Fibroblast of skin of scalp (primary cell): ENCODE measurements at regions not wholly inside any gene's neighbourhood (a gene's known extent, or its start where the extent isn't known, plus 50 kb on each side); places are given as distances from the start of the nearest gene placed in this dataset.

ENCODE experiments used
- DNase-seq: peaks from one replicate; pipeline ENCODE4 v3.0.0-alpha.2; 2013

- DNase-seq, result no peak
These were observed 517.8 kb downstream of the AACS start for GRCh38 chr12:125583071-125583470.

DNA sequence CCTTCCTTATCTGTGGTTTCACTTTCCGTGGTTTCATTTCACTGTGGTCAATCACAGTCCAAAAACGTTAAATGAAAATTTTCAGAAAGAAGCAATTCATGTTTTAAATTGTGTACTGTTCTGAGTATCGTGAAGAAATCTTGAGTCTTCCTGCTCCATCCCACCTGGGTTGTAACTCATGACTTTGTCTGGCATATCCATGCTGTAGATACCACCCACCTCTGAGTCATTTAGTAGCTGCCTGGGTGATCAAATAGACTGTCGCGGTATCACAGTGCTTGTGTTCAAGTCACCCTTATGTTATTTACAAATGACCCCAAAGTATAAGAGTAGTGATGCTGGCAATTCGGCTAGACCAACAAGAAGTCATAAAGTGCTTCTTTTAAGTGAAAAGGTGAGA is 521.2 kb downstream of the AACS start:
- no peak for DNase-seq

DNA sequence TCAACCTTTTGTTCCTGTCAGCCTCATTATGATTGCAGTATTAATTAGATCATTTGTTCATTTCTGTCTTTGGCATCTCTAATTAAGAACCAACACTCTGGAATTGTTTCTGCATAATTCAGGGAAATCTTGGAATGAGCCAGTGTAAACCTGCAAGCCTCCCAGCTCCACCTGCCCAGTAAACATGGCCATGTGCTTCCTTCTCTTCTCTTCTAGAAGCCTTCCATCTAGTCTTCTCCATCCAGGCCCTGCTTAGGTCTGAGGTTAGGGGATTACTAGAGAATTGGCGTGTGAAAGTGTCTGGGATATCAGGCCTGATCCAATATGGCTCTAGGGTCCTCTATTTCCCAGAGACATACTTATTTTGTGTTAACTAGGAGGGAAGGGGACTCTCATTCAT is 528.0 kb downstream of the AACS start:
- DNase-seq, result no peak

GRCh38 chr12:125604976-125605375 is 539.7 kb downstream of the AACS start:
- DNase-seq, result no peak

- no peak for DNase-seq
These were observed 541.1 kb downstream of the AACS start for GRCh38 chr12:125606312-125606711.

- no peak for DNase-seq
These were observed 545.1 kb downstream of the AACS start for GRCh38 chr12:125610292-125610691.

- DNase-seq, result no peak
These were observed 545.7 kb downstream of the AACS start for GRCh38 chr12:125610971-125611370.

- no peak for DNase-seq
These were observed 548.8 kb downstream of the AACS start for GRCh38 chr12:125614058-125614457.

DNA sequence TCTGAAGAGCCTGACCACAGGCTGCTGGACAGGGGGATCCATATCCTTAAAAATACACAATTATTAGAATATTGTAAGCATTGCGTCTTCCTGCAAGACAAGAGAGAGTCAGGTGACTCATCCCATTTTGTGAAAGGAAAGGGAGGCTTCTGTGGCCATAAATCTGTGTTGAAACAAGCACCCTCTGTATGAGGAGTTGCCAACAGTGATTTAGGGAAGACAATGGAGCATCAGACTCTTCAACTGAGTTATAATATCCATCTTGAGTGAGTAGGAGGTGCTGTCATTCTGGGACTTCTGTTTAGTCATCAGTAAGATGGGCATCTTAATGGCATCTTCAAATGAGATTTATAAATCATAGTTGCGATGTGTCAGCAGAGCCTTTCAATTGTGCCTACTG is 554.5 kb downstream of the AACS start:
- DNase-seq, result no peak

DNA sequence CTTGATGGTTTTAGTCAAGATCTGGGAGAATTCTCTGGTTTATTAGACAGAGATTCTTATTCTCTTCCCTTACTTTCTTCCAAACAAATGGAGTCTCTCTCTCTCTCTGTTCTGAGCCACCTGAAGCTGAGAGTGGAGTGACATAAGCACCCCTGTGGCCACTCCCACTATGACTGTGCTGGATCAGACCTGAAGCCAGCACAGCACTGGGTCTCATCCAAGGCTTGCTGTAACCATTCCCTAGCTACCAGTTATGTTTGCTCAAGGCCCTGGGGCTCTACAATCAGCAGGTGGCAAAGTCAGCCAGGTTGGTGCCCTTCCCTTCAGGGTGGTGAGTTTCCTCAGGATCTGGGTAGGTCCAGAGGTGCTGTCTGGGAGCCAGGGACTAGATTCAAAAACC is 568.5 kb downstream of the AACS start:
- no peak for DNase-seq

DNA sequence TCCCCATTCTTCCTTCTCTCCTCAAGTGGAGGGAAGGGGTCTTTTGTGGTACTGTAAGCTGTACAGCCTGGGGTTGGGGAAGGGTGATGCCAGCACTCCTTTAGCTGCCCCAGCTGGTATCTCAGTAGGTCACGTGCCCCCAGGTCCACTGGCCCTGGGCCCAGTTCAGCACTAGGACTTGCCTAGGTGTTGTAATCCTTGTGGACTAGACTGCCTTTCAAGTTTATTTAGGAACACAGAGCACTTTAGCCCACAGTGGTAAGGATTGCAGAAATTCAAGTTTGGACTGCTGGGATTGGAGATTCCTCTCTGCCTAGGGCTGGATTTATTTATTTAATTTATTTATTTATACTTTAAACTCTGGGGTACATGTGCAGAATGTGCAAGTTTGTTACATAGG is 569.6 kb downstream of the AACS start:
- DNase-seq, result no peak

DNA sequence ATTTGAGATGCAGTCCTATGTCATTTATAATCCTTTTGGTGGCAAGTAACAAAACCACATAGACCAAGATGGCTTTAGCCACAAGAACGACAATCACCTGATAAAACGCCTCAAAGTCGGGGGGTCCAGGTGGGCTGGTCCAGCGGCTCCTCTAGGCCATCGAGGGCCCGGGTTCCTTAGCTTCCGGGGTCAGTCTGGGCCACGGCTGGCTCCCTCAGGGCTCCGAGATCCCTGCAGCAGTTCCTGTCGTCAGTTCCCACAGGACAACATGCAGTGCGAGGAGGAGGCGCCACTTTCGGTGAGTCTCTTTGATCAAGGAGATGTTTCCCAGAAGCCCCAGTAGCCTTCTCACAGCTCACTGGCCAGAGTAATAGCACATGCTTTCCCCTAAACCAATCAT is 574.6 kb downstream of the AACS start:
- no peak for DNase-seq

DNA sequence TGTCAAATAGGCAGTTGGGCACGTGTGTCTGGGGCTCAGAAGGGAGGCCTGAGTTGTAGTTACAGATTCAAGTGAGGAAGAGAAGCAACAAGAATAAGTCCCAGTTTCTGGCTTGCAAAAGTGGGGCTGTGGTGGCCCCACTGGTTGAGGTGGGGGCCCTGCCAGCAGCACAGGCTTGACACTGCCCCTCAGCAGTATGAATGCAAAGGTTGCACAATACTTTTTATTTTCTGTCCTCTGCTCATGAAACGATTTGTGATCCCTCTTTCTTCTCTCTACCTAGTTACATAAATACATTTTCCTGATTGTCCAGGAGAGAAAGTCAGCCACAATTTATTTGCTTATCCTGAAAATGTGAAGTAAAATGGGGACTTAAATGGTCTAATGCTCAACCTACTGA is 577.8 kb downstream of the AACS start:
- DNase-seq, result no peak

DNA sequence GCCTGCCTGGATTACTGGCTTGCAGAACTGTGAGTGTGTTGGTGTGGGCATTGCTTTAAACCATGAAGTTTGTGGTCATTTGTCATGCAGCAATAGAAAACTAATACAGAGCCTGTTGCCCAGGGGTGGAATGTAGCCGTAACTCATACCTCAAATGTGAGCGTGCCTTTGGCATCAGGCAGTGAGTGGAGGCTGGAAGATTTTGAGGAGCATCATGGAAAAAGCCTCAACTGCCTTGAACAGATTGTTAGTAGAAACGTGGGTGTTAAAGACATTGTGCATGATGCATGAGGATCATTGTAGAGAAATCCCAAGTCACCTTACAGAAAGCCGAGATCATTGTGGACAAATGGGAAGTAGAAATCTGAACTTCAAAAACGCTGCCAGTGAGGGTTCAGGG is 580.5 kb downstream of the AACS start:
- DNase-seq, result no peak

DNA sequence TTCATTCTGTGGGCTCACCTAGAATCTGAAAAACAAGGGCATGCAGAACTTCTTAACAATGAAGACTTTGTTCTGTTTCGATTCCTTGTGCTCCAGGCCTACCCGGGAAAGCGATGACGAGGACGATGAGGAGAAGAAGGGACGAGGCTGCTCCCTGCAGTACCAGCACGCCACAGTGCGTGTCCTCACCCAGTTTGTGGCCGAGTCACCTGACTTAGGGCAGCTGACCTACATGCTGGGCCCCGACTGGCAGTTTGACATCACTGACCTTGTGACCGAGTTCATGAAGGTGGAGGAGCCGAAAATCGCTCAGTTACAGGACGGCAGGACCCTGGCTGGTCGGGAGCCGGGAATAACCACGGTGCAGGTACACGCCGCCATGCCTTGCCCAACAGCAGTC is 585.4 kb downstream of the AACS start:
- DNase-seq, result no peak

- no peak for DNase-seq
These were observed 586.4 kb downstream of the AACS start for GRCh38 chr12:125651625-125652024.

DNA sequence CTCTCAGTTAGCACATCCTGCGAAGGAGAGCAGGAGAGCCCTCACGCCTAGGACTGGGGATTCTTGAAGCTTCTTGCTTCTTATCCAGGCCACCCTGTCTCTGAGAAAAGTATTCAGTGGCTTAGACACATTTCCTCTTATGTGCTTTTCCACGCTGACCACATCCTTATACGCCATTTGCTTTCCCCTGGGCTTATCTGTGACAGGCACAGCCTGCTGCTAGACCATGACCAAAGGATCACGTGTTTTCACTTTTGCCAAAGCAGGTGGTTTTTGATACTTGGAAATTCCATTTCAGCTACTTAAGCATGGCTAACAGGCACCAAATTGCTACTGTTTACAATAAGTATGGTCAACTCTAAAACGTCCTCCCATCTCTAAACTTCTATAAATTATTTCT is 587.4 kb downstream of the AACS start:
- no peak for DNase-seq

DNA sequence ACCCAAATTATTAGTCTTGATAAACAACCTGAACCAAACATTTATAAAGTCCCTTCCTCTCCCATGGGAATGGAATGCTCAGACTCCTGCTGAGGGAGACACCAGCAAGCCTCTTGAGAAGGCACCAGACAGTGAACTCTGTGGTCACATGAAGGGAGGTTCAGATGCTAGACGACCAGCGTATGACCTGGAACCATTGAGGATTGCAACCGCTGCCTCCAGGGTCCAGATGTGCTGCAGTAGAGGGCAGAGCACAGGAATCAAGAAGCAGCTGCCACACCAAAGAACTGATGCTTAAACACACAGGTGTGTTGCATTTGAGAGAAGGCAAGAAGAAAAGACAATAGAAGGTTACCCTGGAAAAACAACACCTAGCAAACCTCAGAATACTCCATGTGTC is 592.4 kb downstream of the AACS start:
- no peak for DNase-seq

GRCh38 chr12:125674554-125675338 is 609.5 kb downstream of the AACS start:
- DNase-seq, result no peak

DNA sequence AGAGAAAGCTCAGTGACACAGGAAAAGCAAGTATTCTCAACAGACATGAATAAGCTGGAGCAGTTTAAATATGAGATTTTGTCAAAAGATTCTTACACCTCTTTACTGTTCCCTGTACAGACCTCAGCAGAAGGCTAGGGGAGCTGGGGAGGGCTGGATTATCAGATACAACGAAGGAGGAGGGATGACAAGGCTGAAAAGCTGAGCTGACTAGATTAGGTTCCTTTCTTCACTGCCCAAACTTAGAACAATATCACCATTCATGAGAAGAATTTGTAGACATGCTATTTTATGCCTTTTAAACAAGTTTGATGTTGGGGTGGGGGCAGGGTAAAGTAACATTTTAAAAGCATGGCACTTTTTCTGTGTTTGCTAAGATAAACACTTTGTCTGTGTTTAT is 611.1 kb downstream of the AACS start:
- no peak for DNase-seq

DNA sequence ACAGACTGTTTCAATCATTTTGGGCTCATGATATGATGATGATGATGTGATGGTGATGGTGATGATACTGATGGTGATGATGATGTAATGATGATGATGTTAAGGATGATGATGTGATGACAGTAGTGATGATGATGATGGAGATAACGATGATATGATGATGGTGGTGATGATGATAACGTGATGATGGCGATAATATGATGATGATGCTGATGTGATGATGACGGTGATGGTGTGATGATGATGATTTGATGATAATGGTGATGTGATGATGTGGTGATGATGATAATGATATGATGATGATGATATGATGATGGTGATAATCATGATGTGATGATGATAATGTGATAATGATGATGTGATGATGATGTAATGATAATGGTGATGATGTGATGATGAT is 612.6 kb downstream of the AACS start:
- DNase-seq, result no peak

GRCh38 chr12:125678589-125678993 is 613.4 kb downstream of the AACS start:
- no peak for DNase-seq

DNA sequence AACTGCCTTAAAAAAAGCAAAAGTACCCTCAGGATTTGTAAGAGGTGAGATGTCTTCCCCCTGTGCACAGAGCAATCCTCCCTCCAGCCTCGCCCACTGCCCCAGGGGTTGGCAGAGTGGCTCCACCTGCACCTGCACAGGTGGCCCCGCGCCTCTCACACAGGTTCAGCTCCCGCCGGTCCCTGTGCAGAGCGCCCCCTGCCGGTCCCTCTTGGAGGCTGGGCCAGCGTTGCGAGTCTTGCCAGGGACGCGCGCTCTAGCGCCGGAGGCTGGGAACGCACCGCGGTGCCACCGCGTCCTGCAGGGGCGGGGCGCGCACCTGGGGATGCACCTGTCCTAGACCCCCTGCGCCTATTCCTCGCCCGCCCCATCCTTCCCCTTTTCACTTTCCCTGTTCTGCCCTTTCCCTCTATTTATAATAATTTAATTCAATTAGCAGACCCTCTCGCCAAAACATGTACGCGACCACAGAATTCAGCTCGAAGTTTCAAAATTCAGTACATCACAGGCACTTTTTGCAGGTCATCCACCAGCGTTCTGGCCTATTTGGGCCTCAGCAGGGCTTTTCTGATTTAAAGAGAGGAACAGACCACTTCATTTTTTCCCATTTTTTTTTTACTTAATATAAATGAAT is 618.6 kb downstream of the AACS start:
- no peak for DNase-seq

- no peak for DNase-seq
These were observed 619.9 kb downstream of the AACS start for GRCh38 chr12:125684968-125685790.
